Astrocyte of the spinal cord (primary cell): ENCODE measurements at regions not wholly inside any gene's neighbourhood (a gene's known extent, or its start where the extent isn't known, plus 50 kb on each side); places are given as distances from the start of the nearest gene placed in this dataset.

Experiments used
- DNase-seq: peaks from one replicate; pipeline ENCODE4 v3.0.0; 2011; ENCODE audit warnings: low read depth, low spot score
- H3K4me3 ChIP-seq: 2 replicates; pipeline ENCODE4 v1.5.1; 2011; ENCODE audit warnings: low read depth, mild to moderate bottlenecking, low read length, moderate library complexity
- in situ Hi-C: cut with HindIII; loops from 2 replicates; pipeline ENCODE4 v1.10.0; 2017; ENCODE audit warnings: low sequenced_read_pairs
- TF ChIP-seq, protein P1 (sequence below): IDR thresholded peaks from 2 replicates; pipeline ENCODE4 v1.5.1; 2012; ENCODE audit warnings: low read depth, mild to moderate bottlenecking, low read length, inconsistent platforms

DNA sequence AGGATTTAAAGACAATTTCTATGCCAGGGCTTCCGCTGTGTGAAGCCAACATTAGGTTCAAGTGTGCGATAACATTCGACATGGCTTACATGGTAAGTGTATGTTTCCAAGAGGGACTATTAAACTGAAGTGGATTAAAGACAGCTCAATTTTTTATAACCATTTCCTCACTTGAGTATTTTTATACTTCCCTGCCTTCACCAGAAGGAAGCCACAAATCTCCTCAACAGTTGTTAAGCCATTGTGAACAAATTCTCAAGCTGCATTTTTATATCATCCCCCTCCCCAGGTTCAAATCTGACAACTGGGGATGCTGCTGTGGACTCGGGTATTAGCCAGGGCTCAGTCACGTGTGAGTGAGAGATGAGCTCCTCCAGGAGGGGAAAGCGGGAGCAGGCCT lies 116.3 kb downstream of the RHOU start:
- no peak for DNase-seq
- no peak overlapping the region for H3K4me3 ChIP-seq
- in situ Hi-C loops: no loop called here
- TF ChIP-seq, protein P1, sequence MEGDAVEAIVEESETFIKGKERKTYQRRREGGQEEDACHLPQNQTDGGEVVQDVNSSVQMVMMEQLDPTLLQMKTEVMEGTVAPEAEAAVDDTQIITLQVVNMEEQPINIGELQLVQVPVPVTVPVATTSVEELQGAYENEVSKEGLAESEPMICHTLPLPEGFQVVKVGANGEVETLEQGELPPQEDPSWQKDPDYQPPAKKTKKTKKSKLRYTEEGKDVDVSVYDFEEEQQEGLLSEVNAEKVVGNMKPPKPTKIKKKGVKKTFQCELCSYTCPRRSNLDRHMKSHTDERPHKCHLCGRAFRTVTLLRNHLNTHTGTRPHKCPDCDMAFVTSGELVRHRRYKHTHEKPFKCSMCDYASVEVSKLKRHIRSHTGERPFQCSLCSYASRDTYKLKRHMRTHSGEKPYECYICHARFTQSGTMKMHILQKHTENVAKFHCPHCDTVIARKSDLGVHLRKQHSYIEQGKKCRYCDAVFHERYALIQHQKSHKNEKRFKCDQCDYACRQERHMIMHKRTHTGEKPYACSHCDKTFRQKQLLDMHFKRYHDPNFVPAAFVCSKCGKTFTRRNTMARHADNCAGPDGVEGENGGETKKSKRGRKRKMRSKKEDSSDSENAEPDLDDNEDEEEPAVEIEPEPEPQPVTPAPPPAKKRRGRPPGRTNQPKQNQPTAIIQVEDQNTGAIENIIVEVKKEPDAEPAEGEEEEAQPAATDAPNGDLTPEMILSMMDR: no peak

DNA sequence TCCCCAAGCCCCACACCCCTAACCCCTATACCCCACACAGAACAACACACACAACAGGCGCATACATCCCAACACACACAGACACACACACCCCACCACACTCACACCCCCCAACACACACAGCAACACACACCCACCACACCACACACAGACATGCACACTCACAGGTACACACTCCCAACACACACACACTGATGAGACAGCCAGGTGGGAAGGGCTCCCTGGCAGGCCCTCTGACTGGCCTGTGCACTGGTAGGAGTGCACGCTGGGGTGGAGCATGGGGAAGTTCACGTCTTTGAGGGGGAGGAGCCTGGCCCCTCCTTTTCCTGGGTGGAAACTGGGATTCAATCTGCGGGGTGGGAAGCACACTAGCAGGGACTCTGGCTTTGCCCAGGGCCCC lies 116.7 kb downstream of the RHOU start:
- in situ Hi-C loops: no loop called here
- no peak for DNase-seq
- TF ChIP-seq, protein P1: no peak
- no peak overlapping the region for H3K4me3 ChIP-seq

DNA sequence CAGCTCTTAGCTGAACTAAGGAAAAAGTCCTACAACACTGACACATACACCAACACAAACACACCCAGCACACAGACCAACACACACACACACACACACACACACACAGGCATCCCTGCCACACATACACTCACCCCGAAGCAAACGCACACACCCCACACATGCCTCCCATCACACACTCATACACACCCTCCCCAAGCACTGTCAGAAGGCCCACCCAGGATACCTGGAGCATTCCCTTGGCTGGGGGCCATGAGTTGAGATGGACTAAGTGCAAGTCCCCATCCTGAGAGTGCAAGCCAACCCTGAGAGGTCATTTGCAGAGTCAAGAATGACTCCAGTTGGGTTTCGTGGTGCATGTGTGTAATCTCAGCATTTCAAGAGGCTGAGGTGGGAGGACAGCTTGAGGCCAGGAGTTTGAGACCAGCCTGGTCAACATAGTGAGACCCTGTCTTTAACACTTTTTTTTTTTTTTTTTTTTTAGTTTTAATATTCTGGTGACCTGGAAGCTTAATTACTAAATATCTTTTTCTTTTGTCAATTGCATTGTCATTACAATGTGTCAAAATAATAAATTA lies 117.3 kb downstream of the RHOU start:
- H3K4me3 ChIP-seq: no peak overlapping the region
- in situ Hi-C loops: no loop called here
- no peak for DNase-seq
- TF ChIP-seq, protein P1: no peak

DNA sequence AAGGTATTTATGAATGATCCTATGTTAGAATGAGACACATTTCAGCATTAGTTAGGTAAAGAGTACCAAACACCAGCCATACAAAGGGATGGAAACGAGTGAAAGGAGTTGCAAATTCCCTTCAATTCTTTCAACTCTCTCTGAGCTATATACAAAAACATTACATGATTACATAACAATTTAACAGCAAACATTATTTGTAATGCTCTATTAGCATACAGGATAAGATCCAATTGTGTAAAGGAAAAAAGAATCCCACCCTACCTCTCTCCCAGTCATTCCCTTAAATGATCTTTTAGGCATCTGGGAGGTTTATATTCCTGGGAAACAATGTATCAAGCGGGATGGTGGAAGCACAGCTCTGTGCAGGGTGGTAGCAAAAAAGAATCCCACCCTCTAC lies 117.9 kb downstream of the RHOU start:
- no peak for DNase-seq
- TF ChIP-seq, protein P1: no peak
- H3K4me3 ChIP-seq: no peak overlapping the region
- in situ Hi-C loops: no loop called here

- TF ChIP-seq, protein P1: no peak
- H3K4me3 ChIP-seq: no peak overlapping the region
- in situ Hi-C loops: no loop called here
- DNase-seq: no peak
Measured at GRCh38 chr1:228853637-228854036, 118.4 kb downstream of the RHOU start.

DNA sequence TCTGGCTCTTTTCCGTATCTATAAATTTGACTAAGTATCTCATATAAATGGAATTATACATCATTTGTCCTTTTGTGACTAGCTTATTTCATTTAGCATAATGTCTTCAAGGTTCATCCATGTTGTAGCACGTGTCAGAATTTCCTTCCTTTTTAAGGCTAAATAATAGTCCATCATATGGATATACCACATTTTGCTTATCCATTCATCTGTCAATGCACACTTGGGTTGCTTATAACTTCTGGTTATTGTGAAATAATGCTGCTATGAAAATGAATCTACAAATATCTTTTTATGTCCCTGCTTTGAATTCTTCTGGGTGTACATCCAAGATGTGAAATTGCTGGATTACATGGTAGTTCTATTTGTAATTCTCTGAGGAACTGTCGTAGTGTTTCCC lies 119.6 kb downstream of the RHOU start:
- H3K4me3 ChIP-seq: no peak overlapping the region
- TF ChIP-seq, protein P1: no peak
- no peak for DNase-seq
- in situ Hi-C loops: no loop called here

GRCh38 chr1:228857611-228858010 lies 122.3 kb downstream of the RHOU start:
- no peak overlapping the region for H3K4me3 ChIP-seq
- no peak for DNase-seq
- in situ Hi-C loops: no loop called here
- TF ChIP-seq, protein P1: no peak
